Coronary artery (tissue), 2 donors: ENCODE measurements at regions not wholly inside any gene's neighbourhood (a gene's known extent, or its start where the extent isn't known, plus 50 kb on each side); places are given as distances from the start of the nearest gene placed in this dataset.

Source experiments
- DNase-seq: peaks from one replicate; pipeline ENCODE4 v3.0.0-alpha.2; 2017; ENCODE audit warnings: low spot score
- H3K27ac ChIP-seq, 2 donors: fragments of 200-600 bp; sonication (generic); one replicate each; pipeline ENCODE4 v1.5.1; 2016 to 2019
- H3K4me3 ChIP-seq: fragments of 200-600 bp; sonication (generic); 2 replicates; pipeline ENCODE4 v1.5.1; 2016; ENCODE audit warnings: mild to moderate bottlenecking, moderate library complexity
- TF ChIP-seq, protein P1 (sequence below): fragments of 200-600 bp; sonication (generic); IDR thresholded peaks from one replicate; pipeline ENCODE4 v1.5.1; 2019; ENCODE audit warnings: antibody characterized with exemption

DNA sequence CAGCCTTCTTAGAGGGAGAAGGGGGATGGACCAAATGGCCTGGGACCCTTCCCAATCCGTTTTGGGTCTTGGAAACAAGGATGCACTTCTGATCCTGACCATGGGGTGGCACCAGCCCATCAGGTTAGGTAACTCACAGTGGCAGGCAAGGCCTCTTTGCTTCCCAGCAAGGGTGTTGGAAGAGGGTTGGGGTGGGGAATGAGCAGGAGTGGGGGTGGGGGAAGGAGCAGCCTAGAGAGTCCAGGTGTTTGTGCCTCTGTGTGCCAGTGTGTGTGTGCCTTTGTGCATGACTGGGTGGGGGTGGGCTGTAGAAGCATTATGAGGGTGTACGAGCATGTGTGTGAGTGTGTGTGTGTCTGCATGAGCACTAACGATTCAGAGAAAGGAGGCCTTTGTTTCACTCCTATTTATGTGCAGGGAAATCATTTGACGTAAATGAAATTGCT is 213.1 kb downstream of the INSC start:
- no peak for DNase-seq

GRCh38 chr11:15333407-15333806 is 218.7 kb downstream of the INSC start:
- Histone ChIP-seq H3K4me3 (no peak overlapping the region), H3K27ac (no peak overlapping the region)
- TF ChIP-seq, protein P1, sequence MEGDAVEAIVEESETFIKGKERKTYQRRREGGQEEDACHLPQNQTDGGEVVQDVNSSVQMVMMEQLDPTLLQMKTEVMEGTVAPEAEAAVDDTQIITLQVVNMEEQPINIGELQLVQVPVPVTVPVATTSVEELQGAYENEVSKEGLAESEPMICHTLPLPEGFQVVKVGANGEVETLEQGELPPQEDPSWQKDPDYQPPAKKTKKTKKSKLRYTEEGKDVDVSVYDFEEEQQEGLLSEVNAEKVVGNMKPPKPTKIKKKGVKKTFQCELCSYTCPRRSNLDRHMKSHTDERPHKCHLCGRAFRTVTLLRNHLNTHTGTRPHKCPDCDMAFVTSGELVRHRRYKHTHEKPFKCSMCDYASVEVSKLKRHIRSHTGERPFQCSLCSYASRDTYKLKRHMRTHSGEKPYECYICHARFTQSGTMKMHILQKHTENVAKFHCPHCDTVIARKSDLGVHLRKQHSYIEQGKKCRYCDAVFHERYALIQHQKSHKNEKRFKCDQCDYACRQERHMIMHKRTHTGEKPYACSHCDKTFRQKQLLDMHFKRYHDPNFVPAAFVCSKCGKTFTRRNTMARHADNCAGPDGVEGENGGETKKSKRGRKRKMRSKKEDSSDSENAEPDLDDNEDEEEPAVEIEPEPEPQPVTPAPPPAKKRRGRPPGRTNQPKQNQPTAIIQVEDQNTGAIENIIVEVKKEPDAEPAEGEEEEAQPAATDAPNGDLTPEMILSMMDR, result no peak
- DNase-seq, result no peak

More for the DNA sequence above, 213.1 kb downstream of the INSC start:
- TF ChIP-seq, protein P1, result peak; percentile 50
- Histone ChIP-seq H3K4me3 (no peak overlapping the region), H3K27ac (no peak overlapping the region)

DNA sequence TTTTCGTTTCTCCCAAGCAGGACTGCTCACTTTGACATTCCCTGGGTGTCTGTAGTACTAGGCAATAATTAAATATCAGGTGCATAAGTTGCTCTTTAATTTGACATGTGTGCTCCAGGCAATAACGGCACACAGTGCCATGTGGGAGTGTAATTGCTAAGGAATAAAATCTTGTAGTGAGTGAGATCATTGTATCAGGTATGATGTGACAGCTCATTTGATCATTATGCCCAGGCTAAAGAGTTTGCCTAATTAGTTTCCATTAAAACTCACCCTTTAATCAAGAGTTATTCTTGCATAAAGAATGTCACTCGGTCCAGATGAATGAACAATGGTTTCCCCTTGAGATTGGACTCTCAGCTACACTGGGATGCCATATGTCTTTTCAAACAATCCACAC is 220.0 kb downstream of the INSC start:
- TF ChIP-seq, protein P1, result no peak
- DNase-seq, result no peak
- no peak overlapping the region for H3K27ac ChIP-seq
- no peak overlapping the region for H3K4me3 ChIP-seq

- no peak for DNase-seq
- Histone ChIP-seq H3K27ac (no peak overlapping the region), H3K4me3 (no peak overlapping the region)
- TF ChIP-seq, protein P1, result no peak
These were observed 221.3 kb downstream of the INSC start for GRCh38 chr11:15336021-15336420.

DNA sequence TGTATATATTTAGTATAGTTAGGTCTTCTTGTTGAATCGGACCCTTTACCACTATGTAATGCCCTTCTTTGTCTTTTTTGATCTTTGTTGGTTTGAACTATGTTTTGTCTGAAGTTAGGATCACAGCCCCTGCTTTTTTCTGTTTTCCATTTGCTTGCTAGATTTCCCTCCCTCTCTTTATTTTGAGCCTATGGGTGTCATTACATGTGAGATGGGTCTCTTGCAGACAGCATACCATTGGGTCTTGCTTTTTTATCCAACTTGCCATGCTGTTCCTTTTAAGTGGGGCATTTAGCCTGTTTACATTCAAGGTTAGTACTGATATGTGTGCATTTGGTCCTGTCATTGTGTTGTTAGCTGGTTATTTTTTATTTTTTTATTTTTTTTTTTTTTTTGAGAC is 224.6 kb downstream of the INSC start:
- DNase-seq, result no peak
- Histone ChIP-seq H3K4me3 (no peak overlapping the region), H3K27ac (no peak overlapping the region)
- TF ChIP-seq, protein P1, result no peak

DNA sequence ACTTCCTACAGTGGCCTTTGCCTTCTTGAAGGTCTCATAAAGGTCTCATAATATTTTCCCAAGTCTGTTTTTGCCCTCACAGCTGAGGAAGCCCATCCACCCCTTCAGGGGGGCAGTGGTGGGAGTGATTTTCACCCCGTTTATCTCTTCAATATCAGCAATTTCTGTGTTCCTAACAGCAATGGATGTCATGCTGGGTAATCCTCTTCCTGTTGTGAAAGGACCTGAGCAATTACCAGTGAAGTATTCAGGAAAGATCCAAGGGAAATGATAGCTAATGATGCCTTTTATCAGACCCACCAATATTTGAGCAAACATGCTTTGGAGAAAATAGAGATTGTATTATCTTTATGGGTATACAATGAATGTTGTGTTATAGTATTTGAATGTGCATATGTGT is 226.9 kb downstream of the INSC start:
- no peak overlapping the region for H3K4me3 ChIP-seq
- no peak for DNase-seq
- H3K27ac ChIP-seq, result no peak overlapping the region
- TF ChIP-seq, protein P1, result no peak

GRCh38 chr11:15342163-15342562 is 227.4 kb downstream of the INSC start:
- no peak for DNase-seq
- Histone ChIP-seq H3K27ac (no peak overlapping the region), H3K4me3 (no peak overlapping the region)
- TF ChIP-seq, protein P1, result no peak
